ENCODE measurements at regions not wholly inside any gene's neighbourhood (a gene's known extent, or its start where the extent isn't known, plus 50 kb on each side); places are given as distances from the start of the nearest gene placed in this dataset.

GRCh38 chr5:93337138-93337537 is 243.9 kb downstream of the NR2F1-AS1 start:
- no peaks in the 10 kb centered on the region for H3K79me2 ChIP-seq (ENCODE audit: control insufficient read depth, insufficient read depth, low read length)
- H3K36me3 ChIP-seq (ENCODE audit: control insufficient read depth, insufficient read depth, low read length): no peaks in the 10 kb centered on the region
- TF ChIP-seq, protein P1, sequence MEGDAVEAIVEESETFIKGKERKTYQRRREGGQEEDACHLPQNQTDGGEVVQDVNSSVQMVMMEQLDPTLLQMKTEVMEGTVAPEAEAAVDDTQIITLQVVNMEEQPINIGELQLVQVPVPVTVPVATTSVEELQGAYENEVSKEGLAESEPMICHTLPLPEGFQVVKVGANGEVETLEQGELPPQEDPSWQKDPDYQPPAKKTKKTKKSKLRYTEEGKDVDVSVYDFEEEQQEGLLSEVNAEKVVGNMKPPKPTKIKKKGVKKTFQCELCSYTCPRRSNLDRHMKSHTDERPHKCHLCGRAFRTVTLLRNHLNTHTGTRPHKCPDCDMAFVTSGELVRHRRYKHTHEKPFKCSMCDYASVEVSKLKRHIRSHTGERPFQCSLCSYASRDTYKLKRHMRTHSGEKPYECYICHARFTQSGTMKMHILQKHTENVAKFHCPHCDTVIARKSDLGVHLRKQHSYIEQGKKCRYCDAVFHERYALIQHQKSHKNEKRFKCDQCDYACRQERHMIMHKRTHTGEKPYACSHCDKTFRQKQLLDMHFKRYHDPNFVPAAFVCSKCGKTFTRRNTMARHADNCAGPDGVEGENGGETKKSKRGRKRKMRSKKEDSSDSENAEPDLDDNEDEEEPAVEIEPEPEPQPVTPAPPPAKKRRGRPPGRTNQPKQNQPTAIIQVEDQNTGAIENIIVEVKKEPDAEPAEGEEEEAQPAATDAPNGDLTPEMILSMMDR (conservative IDR thresholded peaks at IDR 0.05 in 1 of 2, IDR thresholded peaks at IDR 0.05 in 1 of 2; ENCODE audit: low read depth in 1 of 2, low read length in 2 of 2): no peak
- no peak for TF ChIP-seq EZH2 (IDR thresholded peaks at IDR 0.05; ENCODE audit: low read length, missing control alignments)
- no peaks in the 10 kb centered on the region for H3K27me3 ChIP-seq (ENCODE audit: control insufficient read depth, insufficient read depth, low read length)
- no peak overlapping the region for H3K4me2 ChIP-seq (ENCODE audit: extremely low read depth, insufficient read depth, low read length)
- H3K27ac ChIP-seq (ENCODE audit: insufficient read depth, low read length): no peak overlapping the region
- no peak overlapping the region for H3K9ac ChIP-seq (ENCODE audit: insufficient read depth, low read length)
- no peak for DNase-seq (ENCODE audit: low read depth in 2 of 2)
- H4K20me1 ChIP-seq (ENCODE audit: control insufficient read depth, extremely low read depth, insufficient read depth, low read length): no peaks in the 10 kb centered on the region
- H3K4me1 ChIP-seq (ENCODE audit: control insufficient read depth, extremely low read depth, insufficient read depth, low read length): no peaks in the 10 kb centered on the region
- H3K4me3 ChIP-seq (replicated peaks in 1 of 4; ENCODE audit: control extremely low read depth in 1 of 4, insufficient read depth in 1 of 4, low read depth in 3 of 4, low read length in 4 of 4): no peak overlapping the region
- H2AFZ ChIP-seq (ENCODE audit: low read length): no peak overlapping the region
- H3K9me3 ChIP-seq (ENCODE audit: control insufficient read depth, insufficient read depth, low read depth, low read length): no peaks in the 10 kb centered on the region

DNA sequence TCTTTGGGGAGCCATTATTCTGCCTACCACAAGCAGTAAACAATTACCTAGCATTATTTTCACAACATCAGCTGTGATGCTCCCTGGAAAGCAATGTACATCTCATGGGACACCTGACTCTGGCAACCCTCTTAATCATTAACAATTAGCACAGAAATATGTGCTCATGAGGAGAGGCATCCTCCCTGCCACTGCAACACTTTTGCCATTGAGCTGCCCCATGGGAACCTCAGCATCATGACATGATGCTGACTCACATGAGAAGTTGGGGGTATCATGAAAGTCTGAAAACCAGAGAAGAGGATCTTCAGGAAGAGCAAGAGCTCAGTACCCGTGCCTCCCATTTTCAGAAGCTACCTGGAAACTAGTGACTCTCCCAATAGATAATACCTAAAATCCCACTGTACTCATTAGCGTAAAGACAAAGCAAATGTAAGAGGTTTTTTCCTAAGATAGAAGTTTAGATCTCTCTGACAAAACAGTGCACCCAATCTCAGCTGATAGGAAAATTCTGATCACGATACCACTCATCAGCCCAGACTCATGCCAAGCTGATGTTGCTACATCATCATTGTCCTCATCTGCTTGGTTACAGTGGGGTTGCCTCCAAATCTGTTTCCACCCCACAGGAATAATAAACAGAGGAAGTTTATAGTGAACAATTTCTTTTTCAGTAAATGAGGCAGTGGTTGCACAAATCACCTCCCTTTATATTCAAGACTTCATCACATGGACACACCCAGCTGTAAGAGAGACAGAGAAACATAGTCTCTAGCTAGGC is 244.5 kb downstream of the NR2F1-AS1 start:
- Histone ChIP-seq H3K27me3 (ENCODE audit: control insufficient read depth, insufficient read depth, low read length) (no peaks in the 10 kb centered on the region), H3K27ac (ENCODE audit: insufficient read depth, low read length) (no peak overlapping the region), H3K36me3 (ENCODE audit: control insufficient read depth, insufficient read depth, low read length) (no peaks in the 10 kb centered on the region), H3K9me3 (ENCODE audit: control insufficient read depth, insufficient read depth, low read depth, low read length) (no peaks in the 10 kb centered on the region), H3K79me2 (ENCODE audit: control insufficient read depth, insufficient read depth, low read length) (no peaks in the 10 kb centered on the region), H4K20me1 (ENCODE audit: control insufficient read depth, extremely low read depth, insufficient read depth, low read length) (no peaks in the 10 kb centered on the region), H3K4me1 (ENCODE audit: control insufficient read depth, extremely low read depth, insufficient read depth, low read length) (no peaks in the 10 kb centered on the region), H3K4me2 (ENCODE audit: extremely low read depth, insufficient read depth, low read length) (no peak overlapping the region), H2AFZ (ENCODE audit: low read length) (no peak overlapping the region), H3K9ac (ENCODE audit: insufficient read depth, low read length) (no peak overlapping the region), H3K4me3 (replicated peaks in 1 of 4; ENCODE audit: control extremely low read depth in 1 of 4, insufficient read depth in 1 of 4, low read depth in 3 of 4, low read length in 4 of 4) (no peak overlapping the region)
- TF ChIP-seq, protein P1 (conservative IDR thresholded peaks at IDR 0.05 in 1 of 2, IDR thresholded peaks at IDR 0.05 in 1 of 2; ENCODE audit: low read depth in 1 of 2, low read length in 2 of 2): no peak
- no peak for TF ChIP-seq EZH2 (IDR thresholded peaks at IDR 0.05; ENCODE audit: low read length, missing control alignments)
- peak in 1 of 2 donors; percentile 32 for DNase-seq (ENCODE audit: low read depth in 2 of 2)

DNA sequence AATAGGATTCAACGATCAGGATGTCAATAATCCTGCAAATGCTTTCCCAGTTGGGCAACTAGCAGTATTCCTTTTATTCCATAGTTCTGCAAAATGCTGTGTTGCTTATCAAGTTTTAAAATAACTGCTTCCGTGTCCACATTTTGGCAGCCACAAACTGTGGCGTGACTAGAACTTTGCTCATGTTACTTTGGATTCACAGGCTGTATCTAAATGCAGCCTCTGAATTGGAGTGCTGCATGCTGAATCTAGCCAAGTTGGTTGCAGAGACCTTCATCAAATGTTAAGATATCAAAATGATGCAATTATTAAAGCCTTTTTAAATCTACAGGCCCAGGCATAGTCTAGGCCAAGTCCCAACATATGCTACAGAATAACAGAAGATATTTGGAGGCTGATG is 249.2 kb downstream of the NR2F1-AS1 start:
- no peak for TF ChIP-seq EZH2 (IDR thresholded peaks at IDR 0.05; ENCODE audit: low read length, missing control alignments)
- TF ChIP-seq, protein P1 (conservative IDR thresholded peaks at IDR 0.05 in 1 of 2, IDR thresholded peaks at IDR 0.05 in 1 of 2; ENCODE audit: low read depth in 1 of 2, low read length in 2 of 2): no peak
- H3K79me2 ChIP-seq (ENCODE audit: control insufficient read depth, insufficient read depth, low read length): no peaks in the 10 kb centered on the region
- no peaks in the 10 kb centered on the region for H3K27me3 ChIP-seq (ENCODE audit: control insufficient read depth, insufficient read depth, low read length)
- H4K20me1 ChIP-seq (ENCODE audit: control insufficient read depth, extremely low read depth, insufficient read depth, low read length): no peaks in the 10 kb centered on the region
- H3K4me3 ChIP-seq (replicated peaks in 1 of 4; ENCODE audit: control extremely low read depth in 1 of 4, insufficient read depth in 1 of 4, low read depth in 3 of 4, low read length in 4 of 4): no peak overlapping the region
- H2AFZ ChIP-seq (ENCODE audit: low read length): no peak overlapping the region
- DNase-seq (ENCODE audit: low read depth in 2 of 2): no peak
- no peaks in the 10 kb centered on the region for H3K36me3 ChIP-seq (ENCODE audit: control insufficient read depth, insufficient read depth, low read length)
- H3K9ac ChIP-seq (ENCODE audit: insufficient read depth, low read length): no peak overlapping the region
- H3K4me1 ChIP-seq (ENCODE audit: control insufficient read depth, extremely low read depth, insufficient read depth, low read length): no peaks in the 10 kb centered on the region
- no peak overlapping the region for H3K27ac ChIP-seq (ENCODE audit: insufficient read depth, low read length)
- H3K9me3 ChIP-seq (ENCODE audit: control insufficient read depth, insufficient read depth, low read depth, low read length): no peaks in the 10 kb centered on the region
- H3K4me2 ChIP-seq (ENCODE audit: extremely low read depth, insufficient read depth, low read length): no peak overlapping the region

Data from fibroblast of lung (primary cell).